ENCODE measurements at regions not wholly inside any gene's neighbourhood (a gene's known extent, or its start where the extent isn't known, plus 50 kb on each side); places are given as distances from the start of the nearest gene placed in this dataset.

DNA sequence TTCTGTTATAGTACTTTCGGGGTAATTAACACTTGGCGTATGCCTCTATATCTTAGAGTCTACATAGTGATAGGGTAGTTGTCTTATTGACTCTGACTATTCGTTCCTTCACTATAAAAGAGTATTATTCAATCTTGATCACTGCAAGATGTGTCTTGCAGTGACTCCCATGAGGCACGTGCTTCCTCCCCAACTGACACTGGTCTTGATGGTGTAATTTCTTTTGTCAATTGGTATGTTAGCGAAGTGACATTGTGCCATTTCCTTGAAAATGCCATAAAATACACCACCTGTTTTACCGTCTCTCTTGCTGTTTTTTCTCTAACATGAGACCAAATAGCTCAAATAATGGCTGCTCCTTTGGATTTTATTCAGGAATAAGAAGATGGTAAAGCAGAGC lies 1314.1 kb upstream of the CDH6 start:
- TF ChIP-seq CTCF (IDR thresholded peaks at IDR 0.05; ENCODE audit: insufficient read depth, low read length) (no peak), POLR2AphosphoS5 (IDR thresholded peaks at IDR 0.05; ENCODE audit: low read depth) (no peak)
- TF ChIP-seq, protein P1, sequence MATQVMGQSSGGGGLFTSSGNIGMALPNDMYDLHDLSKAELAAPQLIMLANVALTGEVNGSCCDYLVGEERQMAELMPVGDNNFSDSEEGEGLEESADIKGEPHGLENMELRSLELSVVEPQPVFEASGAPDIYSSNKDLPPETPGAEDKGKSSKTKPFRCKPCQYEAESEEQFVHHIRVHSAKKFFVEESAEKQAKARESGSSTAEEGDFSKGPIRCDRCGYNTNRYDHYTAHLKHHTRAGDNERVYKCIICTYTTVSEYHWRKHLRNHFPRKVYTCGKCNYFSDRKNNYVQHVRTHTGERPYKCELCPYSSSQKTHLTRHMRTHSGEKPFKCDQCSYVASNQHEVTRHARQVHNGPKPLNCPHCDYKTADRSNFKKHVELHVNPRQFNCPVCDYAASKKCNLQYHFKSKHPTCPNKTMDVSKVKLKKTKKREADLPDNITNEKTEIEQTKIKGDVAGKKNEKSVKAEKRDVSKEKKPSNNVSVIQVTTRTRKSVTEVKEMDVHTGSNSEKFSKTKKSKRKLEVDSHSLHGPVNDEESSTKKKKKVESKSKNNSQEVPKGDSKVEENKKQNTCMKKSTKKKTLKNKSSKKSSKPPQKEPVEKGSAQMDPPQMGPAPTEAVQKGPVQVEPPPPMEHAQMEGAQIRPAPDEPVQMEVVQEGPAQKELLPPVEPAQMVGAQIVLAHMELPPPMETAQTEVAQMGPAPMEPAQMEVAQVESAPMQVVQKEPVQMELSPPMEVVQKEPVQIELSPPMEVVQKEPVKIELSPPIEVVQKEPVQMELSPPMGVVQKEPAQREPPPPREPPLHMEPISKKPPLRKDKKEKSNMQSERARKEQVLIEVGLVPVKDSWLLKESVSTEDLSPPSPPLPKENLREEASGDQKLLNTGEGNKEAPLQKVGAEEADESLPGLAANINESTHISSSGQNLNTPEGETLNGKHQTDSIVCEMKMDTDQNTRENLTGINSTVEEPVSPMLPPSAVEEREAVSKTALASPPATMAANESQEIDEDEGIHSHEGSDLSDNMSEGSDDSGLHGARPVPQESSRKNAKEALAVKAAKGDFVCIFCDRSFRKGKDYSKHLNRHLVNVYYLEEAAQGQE (IDR thresholded peaks at IDR 0.05; ENCODE audit: insufficient replicate concordance, low read depth): no peak

All from HL-60 (cell line).